NCI-H345 treated with DMSO at 0.1 percent for 48 hours (cell line): ENCODE measurements at regions not wholly inside any gene's neighbourhood (a gene's known extent, or its start where the extent isn't known, plus 50 kb on each side); places are given as distances from the start of the nearest gene placed in this dataset.
A peak's percentile ranks its signal among the peaks of the same experiment; 100 is the strongest.
"Not testable (repeated sequence)": the region's sequence is repeated elsewhere in the genome, so short reads cannot be mapped to it uniquely, and the experiment has no call there.

Source experiments
- DNase-seq: peaks from one replicate; lab custom pipeline; 2025; ENCODE audit not compliant: unreplicated experiment; lab: John Stamatoyannopoulos, UW

GRCh38 chr16:85273293-85273692, 161.0 kb upstream of the CIBAR2 start:
- no peak for DNase-seq

DNA sequence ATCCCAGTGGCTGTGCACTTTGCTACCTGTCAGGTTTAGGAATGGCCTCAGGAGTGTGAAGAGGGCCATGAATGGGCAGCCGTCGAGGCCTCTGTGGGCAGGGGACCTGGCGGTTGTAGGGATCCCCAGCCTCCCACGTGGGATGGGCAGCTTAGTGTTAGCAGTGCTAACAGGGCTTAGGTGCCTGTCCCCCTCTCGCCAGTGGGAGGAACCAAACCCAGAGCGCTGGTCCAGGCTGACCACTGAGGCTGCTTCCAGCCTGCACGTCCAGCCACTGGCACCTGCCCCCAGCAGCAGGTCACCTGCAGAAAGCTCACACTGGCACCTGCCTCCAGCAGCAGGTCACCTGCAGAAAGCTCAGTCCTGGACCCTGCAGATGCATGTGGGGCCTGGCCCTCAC, 162.2 kb upstream of the CIBAR2 start:
- DNase-seq: no peak

- no peak for DNase-seq
These were observed 162.7 kb upstream of the CIBAR2 start for GRCh38 chr16:85274924-85275323.

GRCh38 chr16:85275533-85276249, 163.4 kb upstream of the CIBAR2 start:
- no peak for DNase-seq

- DNase-seq: no peak
These were observed 164.0 kb upstream of the CIBAR2 start for GRCh38 chr16:85276258-85276657.

GRCh38 chr16:85276721-85277120, 164.4 kb upstream of the CIBAR2 start:
- DNase-seq: no peak

GRCh38 chr16:85278839-85279238, 166.6 kb upstream of the CIBAR2 start:
- no peak for DNase-seq

GRCh38 chr16:85279402-85279801, 167.1 kb upstream of the CIBAR2 start:
- DNase-seq: no peak

DNA sequence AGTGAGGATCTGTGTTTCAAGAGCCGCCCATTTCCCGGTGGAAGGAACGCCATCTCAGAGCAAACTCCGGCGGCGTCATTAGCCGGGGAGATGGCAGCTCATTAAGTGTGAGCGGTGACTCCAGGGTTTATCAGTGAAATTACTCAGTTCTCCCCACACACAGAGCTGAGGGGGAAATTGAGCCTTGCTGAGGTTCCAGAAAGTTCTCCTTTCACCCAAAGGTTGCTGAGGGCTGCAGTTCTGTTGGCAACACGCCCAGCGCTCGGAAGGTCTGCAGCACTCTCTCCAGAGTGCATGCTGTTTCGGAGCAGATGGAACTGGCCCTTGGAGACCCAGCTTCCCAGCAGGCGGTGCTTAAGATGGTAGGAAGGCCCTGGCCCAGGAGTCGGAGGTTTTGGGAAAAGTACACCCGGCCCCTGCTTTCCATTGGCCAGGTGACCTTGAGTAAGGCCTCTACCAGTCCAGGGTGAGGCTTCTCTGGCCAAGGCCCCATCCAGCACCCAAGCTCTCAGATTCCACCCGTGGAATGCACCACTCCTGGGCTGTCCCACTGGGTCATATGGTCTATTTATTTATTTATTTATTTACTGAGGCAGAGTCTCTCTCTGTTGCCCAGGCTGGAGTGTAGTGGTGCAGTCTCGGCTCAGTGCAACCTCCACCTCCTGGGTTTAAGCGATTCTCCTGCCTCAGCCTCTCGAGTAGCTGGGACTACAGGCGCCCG, 167.7 kb upstream of the CIBAR2 start:
- DNase-seq: no peak

GRCh38 chr16:85281181-85281580, 168.9 kb upstream of the CIBAR2 start:
- DNase-seq: peak; percentile 9

GRCh38 chr16:85282842-85283241, 170.6 kb upstream of the CIBAR2 start:
- no peak for DNase-seq

DNA sequence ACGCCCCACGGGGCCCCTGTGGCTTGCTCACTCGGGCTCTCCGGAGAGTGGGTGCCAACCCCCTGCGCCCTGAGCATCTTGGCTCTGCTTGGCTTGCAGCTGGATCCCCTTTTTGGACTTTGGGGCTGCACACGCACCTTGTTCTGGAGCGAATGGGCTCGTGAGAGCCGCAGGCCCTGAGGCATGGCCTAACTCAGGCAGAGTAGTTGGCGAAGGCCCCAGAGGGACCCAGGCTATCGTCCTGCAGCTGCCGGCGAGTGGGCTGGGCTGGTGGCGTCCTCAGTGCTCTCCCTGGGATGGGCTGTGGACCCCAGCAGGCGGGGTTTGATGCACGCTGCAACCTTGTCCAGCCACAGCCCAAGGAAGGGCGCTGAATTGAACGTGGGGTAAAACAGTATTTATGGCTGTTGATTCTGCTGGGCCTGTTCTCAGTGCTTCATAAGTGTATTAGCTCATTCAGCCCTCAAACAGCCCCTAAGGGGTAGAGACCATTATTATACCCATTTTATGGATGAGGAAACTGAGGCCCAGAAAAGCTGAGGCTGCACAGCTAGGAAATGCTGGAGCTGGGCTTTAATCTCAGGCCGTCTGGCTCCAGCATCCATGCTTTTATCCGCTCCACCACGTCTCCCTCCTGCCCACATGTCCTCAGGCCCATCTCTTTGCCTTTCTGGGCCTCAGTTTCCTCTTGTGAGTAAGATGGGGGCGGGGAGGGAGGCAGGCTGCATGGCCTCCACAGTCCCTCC, 171.2 kb upstream of the CIBAR2 start:
- no peak for DNase-seq

DNA sequence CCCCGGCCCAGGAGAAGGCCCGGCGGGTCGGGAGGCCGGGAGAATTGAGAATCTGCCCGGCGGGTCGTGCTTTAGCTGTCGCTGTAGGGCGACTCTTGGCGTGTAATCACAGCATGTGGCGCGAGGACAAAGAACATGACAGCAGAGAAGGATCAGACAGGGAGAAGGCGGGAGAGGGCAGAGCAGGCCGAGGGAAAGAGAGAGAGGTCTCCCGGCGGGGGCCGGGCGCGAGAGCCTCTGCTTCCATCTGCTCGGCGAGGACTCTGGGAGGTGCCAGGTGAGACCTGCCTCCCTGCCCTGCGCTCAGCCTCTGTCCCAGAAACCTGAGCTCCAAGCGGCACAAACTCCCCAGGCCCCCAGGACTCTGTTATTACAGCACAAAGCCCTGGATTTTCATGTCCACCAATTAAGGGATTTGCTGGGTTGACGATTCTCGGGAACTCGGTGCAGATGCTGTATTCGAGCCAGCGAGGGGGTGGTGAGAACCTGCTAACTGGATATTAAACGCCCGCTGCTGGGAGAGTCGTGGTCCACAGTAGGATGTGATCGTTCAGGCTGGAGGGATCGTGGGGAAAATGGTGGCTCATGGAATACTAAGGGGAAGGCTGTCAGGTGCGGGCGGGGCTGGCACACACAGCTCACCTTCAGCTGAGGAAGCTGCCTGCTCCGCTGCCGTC, 172.0 kb upstream of the CIBAR2 start:
- DNase-seq: peak; percentile 63

DNA sequence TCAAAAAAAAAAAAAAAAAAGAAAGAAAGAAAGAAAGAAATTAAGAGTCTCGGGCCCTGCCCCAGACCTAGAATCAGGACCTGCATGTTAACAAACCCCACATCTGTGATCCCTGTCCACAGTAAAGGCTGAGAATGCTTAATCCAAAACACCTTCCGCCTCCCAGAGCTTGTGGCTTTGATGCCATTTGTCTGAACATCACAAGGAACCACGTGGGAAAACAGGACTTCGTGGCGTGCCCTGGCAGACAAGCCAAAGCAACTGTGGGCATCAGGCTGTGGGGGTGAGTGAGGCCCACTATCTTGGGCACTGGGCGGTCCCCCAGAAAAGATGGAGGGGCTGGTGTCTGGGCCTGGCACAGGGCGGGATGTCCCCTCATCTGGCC, 173.4 kb upstream of the CIBAR2 start:
- no peak for DNase-seq

GRCh38 chr16:85286066-85286831, 174.0 kb upstream of the CIBAR2 start:
- DNase-seq: no peak

DNA sequence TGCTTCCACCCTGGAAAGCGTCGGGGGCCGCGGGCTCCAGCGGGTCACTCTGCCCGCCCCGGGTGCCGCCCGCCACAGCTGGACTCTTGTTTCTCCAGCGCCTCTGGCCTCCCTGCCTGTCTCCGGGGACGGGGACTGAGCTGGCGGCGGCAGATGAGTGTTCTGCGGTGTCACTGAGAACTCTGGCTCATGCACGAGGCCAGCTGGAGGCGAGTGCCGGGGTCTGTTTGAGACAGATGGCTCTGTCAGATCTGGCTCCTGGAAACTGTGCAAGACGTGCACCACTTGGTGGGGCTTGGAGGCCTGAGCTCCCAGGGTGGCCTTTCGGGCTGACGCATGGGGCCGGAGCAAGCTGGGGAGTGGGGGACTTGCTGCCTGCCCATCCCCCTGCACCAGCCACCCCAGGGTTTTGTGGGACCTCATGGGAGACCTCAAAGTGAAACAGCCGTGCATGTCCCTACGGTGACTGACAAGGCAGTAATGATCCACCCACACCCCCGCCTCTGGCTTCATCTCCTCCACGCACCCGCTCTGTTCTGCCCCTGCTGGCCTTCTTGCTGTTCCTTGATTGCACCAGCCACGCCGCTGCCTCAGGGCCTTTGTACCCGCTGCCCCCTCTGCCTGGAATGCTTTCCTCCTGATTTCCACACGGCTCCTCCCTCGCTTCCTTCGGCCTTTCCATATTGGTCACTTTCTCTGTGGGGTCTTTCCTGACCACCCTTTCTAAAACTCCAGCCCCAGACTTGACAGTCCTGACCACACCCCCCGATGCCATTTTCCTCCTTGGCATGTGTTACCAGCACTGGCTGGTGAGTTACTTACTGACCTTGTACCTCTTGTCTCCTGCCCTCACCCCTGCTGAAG, 174.9 kb upstream of the CIBAR2 start:
- no peak for DNase-seq

GRCh38 chr16:85287815-85288109, 175.5 kb upstream of the CIBAR2 start:
- DNase-seq: not testable (repeated sequence)

GRCh38 chr16:85288341-85288868, 176.1 kb upstream of the CIBAR2 start:
- no peak for DNase-seq

DNA sequence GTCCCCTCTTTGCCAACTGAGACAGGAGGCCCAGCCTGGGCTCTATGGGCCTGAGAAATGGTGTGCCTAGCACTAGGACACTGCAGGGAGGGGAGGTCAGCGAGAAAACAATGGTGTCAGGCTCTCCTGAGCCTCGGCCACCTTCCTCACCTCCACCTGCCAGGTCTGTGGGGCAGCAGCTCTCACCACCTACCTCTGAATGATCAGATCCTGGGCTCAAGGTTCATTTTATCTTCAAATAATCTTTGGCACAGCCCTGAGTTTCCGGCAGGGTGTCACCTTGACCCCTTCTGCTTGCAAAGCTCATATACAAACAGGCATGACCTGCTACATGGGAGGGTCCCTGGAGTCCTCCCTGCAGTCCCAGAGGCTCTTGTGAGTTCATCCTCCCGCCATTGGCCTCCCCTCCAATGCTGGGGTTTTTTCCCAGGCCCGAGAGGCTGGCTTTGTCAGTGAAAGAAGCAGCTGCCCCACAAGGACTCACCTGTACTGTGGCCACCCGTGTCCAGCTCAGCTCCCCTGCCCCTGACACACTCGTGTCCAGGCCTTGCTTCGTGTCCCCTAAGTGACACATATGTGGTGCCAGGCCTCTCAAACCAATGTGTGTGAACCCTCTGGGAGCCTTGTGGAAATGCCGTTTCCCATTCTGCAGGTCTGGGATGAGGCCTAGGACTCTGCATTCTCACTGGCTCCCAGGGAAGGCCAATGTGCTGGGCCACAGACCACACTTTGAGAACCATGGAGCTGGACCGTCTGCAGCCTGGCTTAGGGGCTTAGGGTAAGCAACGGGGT, 176.8 kb upstream of the CIBAR2 start:
- no peak for DNase-seq
